GM23338 (cell line): ENCODE measurements at regions not wholly inside any gene's neighbourhood (a gene's known extent, or its start where the extent isn't known, plus 50 kb on each side); places are given as distances from the start of the nearest gene placed in this dataset.

Experiments used
- ATAC-seq: fragments of 200-7000 bp; cut with Tn5 transposase; 3 replicates; pipeline ENCODE4 v1.9.1; 2020
- DNase-seq: peaks from one replicate; pipeline ENCODE4 v3.0.0-alpha.2; 2015; ENCODE audit warnings: low spot score
- H2AFZ ChIP-seq: fragments of 200-600 bp; sonication (generic); 2 replicates; pipeline ENCODE4 v1.8.0; 2016; ENCODE audit warnings: antibody characterized with exemption, mild to moderate bottlenecking, moderate library complexity
- H3F3A ChIP-seq: fragments of 200-600 bp; sonication (generic); replicated peaks from 2 replicates; pipeline ENCODE4 v1.8.0; 2017; ENCODE audit warnings: antibody characterized with exemption, mixed run types, low read depth
- H3K27ac ChIP-seq: fragments of 200-600 bp; sonication (generic); 2 replicates; pipeline ENCODE4 v1.6.1; 2016; ENCODE audit warnings: low read depth
- H3K27me3 ChIP-seq: fragments of 200-600 bp; sonication (generic); 2 replicates; pipeline ENCODE4 v1.8.0; 2016; ENCODE audit warnings: mild to moderate bottlenecking, mixed run types, moderate library complexity; ENCODE audit not compliant: insufficient read depth
- H3K36me3 ChIP-seq: fragments of 200-600 bp; sonication (generic); 2 replicates; pipeline ENCODE4 v1.8.0; 2016; ENCODE audit warnings: mild to moderate bottlenecking; ENCODE audit not compliant: insufficient read depth
- H3K4me1 ChIP-seq: fragments of 200-600 bp; sonication (generic); 2 replicates; pipeline ENCODE4 v1.8.0; 2016; ENCODE audit warnings: mild to moderate bottlenecking, moderate library complexity; ENCODE audit not compliant: insufficient read depth
- H3K4me2 ChIP-seq: fragments of 200-600 bp; sonication (generic); 2 replicates; pipeline ENCODE4 v1.7.1; 2017; ENCODE audit warnings: mixed run types
- H3K4me3 ChIP-seq: fragments of 200-600 bp; sonication (generic); 2 replicates; pipeline ENCODE4 v1.6.1; 2016; ENCODE audit warnings: mixed run types
- H3K79me2 ChIP-seq: fragments of 200-600 bp; sonication (generic); replicated peaks from 2 replicates; pipeline ENCODE4 v1.8.0; 2017; ENCODE audit warnings: mild to moderate bottlenecking; ENCODE audit not compliant: insufficient read depth
- H3K9me2 ChIP-seq: fragments of 200-600 bp; sonication (generic); 2 replicates; pipeline ENCODE4 v1.8.0; 2017; ENCODE audit not compliant: insufficient read depth
- H4K20me1 ChIP-seq: fragments of 200-600 bp; sonication (generic); replicated peaks from 2 replicates; pipeline ENCODE4 v1.8.0; 2017; ENCODE audit warnings: mild to moderate bottlenecking; ENCODE audit not compliant: insufficient read depth
- H3K27ac Mint-ChIP-seq: 2 replicates; pipeline ENCODE4 v1.8.0; 2020; ENCODE audit warnings: inconsistent platforms, mild to moderate bottlenecking, moderate library complexity, mixed read lengths
- H3K27me3 Mint-ChIP-seq: 3 replicates; pipeline ENCODE4 v1.8.0; 2022; ENCODE audit warnings: low read depth, mild to moderate bottlenecking, moderate library complexity, mixed read lengths, inconsistent platforms; ENCODE audit not compliant: insufficient read depth, poor library complexity
- H3K36me3 Mint-ChIP-seq: 3 replicates; pipeline ENCODE4 v1.8.0; 2021; ENCODE audit warnings: low read depth, mild to moderate bottlenecking, inconsistent platforms, moderate library complexity, mixed read lengths
- H3K4me1 Mint-ChIP-seq: 3 replicates; pipeline ENCODE4 v1.8.0; 2020; ENCODE audit warnings: mild to moderate bottlenecking, inconsistent platforms, mixed read lengths
- H3K4me3 Mint-ChIP-seq: 3 replicates; pipeline ENCODE4 v1.8.0; 2021; ENCODE audit warnings: moderate library complexity, mild to moderate bottlenecking, inconsistent platforms, mixed read lengths
- H3K9me3 Mint-ChIP-seq: 3 replicates; pipeline ENCODE4 v1.8.0; 2020; ENCODE audit warnings: moderate library complexity, mild to moderate bottlenecking, inconsistent platforms, mixed read lengths
- CREB1 ChIP-seq: fragments of 250-450 bp; sonication (Bioruptor Pico); IDR thresholded peaks from 2 replicates; pipeline ENCODE4 v1.5.0; 2020; ENCODE audit warnings: low read depth, mild to moderate bottlenecking, moderate library complexity
- EZH2 ChIP-seq: fragments of 200-600 bp; sonication (generic); IDR thresholded peaks from one replicate; pipeline ENCODE4 v1.8.0; 2017; ENCODE audit warnings: antibody characterized with exemption, mild to moderate bottlenecking, low read depth; ENCODE audit not compliant: unreplicated experiment
- JUNB ChIP-seq: IDR thresholded peaks from one replicate; pipeline ENCODE4 v1.6.1; 2016; ENCODE audit warnings: antibody characterized with exemption; ENCODE audit not compliant: unreplicated experiment
- NANOG ChIP-seq: IDR thresholded peaks from 2 replicates; pipeline ENCODE4 v1.6.1; 2016; ENCODE audit warnings: antibody characterized with exemption, borderline replicate concordance
- REST ChIP-seq: IDR thresholded peaks from one replicate; pipeline ENCODE4 v1.6.1; 2018; ENCODE audit warnings: antibody characterized with exemption; ENCODE audit not compliant: unreplicated experiment
- STAT1 ChIP-seq: IDR thresholded peaks from one replicate; pipeline ENCODE4 v1.6.1; 2016; ENCODE audit warnings: antibody characterized with exemption; ENCODE audit not compliant: unreplicated experiment
- TF ChIP-seq, protein P1 (sequence below): fragments of 250-450 bp; sonication (Bioruptor Pico); IDR thresholded peaks from 2 replicates; pipeline ENCODE4 v1.5.0; 2020; ENCODE audit warnings: mild to moderate bottlenecking, moderate library complexity

DNA sequence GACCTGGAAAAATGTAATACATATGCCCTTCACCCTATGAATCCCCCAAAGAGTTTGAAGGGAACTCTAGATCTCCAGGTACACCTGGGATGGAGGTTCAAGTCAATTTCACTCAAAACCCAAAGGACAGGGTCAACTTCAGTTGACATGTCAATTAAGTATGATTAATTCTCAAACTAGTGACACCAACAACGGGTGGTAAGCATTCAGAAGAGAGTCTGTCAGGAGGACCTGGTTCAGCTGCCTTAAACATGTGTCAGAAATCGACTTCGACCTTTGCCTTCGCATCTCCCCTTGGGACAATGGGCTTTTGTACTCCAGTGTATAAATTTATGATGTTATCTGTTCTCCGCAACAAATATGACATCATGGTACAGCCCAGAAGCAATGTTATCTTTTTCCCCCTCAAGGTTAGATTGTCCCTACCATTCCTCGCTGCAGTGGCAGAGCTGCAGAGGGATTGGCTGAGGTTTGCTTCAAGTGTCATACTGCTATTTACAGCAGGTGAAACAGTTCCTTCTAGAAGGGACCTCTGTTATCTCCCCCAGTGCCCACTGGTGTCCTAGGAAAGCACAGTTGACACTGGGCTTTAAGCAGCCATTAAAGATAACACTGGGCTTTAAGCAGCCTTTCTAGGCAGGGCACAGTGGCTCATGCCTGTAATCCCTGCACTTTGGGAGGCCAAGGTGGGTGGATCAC is 94.7 kb upstream of the SNX9 start (continued):
- TF ChIP-seq, protein P1, sequence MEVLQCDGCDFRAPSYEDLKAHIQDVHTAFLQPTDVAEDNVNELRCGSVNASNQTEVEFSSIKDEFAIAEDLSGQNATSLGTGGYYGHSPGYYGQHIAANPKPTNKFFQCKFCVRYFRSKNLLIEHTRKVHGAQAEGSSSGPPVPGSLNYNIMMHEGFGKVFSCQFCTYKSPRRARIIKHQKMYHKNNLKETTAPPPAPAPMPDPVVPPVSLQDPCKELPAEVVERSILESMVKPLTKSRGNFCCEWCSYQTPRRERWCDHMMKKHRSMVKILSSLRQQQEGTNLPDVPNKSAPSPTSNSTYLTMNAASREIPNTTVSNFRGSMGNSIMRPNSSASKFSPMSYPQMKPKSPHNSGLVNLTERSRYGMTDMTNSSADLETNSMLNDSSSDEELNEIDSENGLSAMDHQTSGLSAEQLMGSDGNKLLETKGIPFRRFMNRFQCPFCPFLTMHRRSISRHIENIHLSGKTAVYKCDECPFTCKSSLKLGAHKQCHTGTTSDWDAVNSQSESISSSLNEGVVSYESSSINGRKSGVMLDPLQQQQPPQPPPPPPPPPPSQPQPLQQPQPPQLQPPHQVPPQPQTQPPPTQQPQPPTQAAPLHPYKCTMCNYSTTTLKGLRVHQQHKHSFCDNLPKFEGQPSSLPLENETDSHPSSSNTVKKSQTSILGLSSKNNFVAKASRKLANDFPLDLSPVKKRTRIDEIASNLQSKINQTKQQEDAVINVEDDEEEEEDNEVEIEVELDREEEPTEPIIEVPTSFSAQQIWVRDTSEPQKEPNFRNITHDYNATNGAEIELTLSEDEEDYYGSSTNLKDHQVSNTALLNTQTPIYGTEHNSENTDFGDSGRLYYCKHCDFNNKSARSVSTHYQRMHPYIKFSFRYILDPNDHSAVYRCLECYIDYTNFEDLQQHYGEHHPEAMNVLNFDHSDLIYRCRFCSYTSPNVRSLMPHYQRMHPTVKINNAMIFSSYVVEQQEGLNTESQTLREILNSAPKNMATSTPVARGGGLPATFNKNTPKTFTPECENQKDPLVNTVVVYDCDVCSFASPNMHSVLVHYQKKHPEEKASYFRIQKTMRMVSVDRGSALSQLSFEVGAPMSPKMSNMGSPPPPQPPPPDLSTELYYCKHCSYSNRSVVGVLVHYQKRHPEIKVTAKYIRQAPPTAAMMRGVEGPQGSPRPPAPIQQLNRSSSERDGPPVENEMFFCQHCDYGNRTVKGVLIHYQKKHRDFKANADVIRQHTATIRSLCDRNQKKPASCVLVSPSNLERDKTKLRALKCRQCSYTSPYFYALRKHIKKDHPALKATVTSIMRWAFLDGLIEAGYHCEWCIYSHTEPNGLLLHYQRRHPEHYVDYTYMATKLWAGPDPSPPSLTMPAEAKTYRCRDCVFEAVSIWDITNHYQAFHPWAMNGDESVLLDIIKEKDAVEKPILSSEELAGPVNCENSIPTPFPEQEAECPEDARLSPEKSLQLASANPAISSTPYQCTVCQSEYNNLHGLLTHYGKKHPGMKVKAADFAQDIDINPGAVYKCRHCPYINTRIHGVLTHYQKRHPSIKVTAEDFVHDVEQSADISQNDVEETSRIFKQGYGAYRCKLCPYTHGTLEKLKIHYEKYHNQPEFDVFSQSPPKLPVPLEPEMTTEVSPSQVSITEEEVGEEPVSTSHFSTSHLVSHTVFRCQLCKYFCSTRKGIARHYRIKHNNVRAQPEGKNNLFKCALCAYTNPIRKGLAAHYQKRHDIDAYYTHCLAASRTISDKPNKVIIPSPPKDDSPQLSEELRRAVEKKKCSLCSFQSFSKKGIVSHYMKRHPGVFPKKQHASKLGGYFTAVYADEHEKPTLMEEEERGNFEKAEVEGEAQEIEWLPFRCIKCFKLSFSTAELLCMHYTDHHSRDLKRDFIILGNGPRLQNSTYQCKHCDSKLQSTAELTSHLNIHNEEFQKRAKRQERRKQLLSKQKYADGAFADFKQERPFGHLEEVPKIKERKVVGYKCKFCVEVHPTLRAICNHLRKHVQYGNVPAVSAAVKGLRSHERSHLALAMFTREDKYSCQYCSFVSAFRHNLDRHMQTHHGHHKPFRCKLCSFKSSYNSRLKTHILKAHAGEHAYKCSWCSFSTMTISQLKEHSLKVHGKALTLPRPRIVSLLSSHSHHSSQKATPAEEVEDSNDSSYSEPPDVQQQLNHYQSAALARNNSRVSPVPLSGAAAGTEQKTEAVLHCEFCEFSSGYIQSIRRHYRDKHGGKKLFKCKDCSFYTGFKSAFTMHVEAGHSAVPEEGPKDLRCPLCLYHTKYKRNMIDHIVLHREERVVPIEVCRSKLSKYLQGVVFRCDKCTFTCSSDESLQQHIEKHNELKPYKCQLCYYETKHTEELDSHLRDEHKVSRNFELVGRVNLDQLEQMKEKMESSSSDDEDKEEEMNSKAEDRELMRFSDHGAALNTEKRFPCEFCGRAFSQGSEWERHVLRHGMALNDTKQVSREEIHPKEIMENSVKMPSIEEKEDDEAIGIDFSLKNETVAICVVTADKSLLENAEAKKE (CRISPR knock-in tag), result no peak
- TF ChIP-seq NANOG, result no peak
- TF ChIP-seq STAT1, result no peak
- no peak for TF ChIP-seq JUNB

- DNase-seq (no peak), ATAC-seq (no peak)
- H3K27me3 Mint-ChIP-seq, result peaks cover 1% of the 10 kb centered on the region
- peaks cover 1% of the 10 kb centered on the region; the same call in 1 of the 3 replicates for H3K9me3 Mint-ChIP-seq
- Histone ChIP-seq H4K20me1 (no peaks in the 10 kb centered on the region), H3K9me2 (no peaks in the 10 kb centered on the region), H3K36me3 (no peaks in the 10 kb centered on the region), H3F3A (no peaks in the 10 kb centered on the region), H3K27me3 (no peaks in the 10 kb centered on the region), H3K4me3 (no peak overlapping the region), H3K4me1 (no peaks in the 10 kb centered on the region), H3K4me2 (no peak overlapping the region), H2AFZ (no peak overlapping the region), H3K79me2 (no peaks in the 10 kb centered on the region), H3K27ac (no peak overlapping the region)
- no peak overlapping the region for H3K4me3 Mint-ChIP-seq
- TF ChIP-seq CREB1 (CRISPR knock-in tag), result no peak
- TF ChIP-seq EZH2, result no peak
- no peak for TF ChIP-seq REST
- no peak for TF ChIP-seq JUNB
- H3K36me3 Mint-ChIP-seq, result peaks cover 1% of the 10 kb centered on the region; the same call in 1 of the 3 replicates
- H3K27ac Mint-ChIP-seq, result no peak overlapping the region
- no peaks in the 10 kb centered on the region; the same call in 2 of the 3 replicates for H3K4me1 Mint-ChIP-seq
Observed at GRCh38 chr6:157731221-157731620, 91.8 kb upstream of the SNX9 start.
